ENCODE measurements at regions not wholly inside any gene's neighbourhood (a gene's known extent, or its start where the extent isn't known, plus 50 kb on each side); places are given as distances from the start of the nearest gene placed in this dataset.
"Not testable (repeated sequence)": the region's sequence is repeated elsewhere in the genome, so short reads cannot be mapped to it uniquely, and the experiment has no call there.

- no peak for ATAC-seq
- H3K27me3 Mint-ChIP-seq (ENCODE audit: low read depth): peaks cover 12% of the 10 kb centered on the region
- no peaks in the 10 kb centered on the region for H3K4me1 Mint-ChIP-seq (ENCODE audit: low read depth)
These were observed 206.2 kb upstream of the C16orf82 start for GRCh38 chr16:26860506-26860905.

GRCh38 chr16:26863931-26864330, 202.8 kb upstream of the C16orf82 start:
- ATAC-seq (no peak), DNase-seq (no peak)
- Mint-ChIP-seq H3K4me1 (ENCODE audit: low read depth) (no peaks in the 10 kb centered on the region), H3K27me3 (ENCODE audit: low read depth) (peaks cover 15% of the 10 kb centered on the region), H3K4me3 (no peak overlapping the region), H3K9me3 (peaks cover 26% of the 10 kb centered on the region), H3K36me3 (ENCODE audit: insufficient read depth) (no peaks in the 10 kb centered on the region)

More at GRCh38 chr16:26860506-26860905, 206.2 kb upstream of the C16orf82 start:
- DNase-seq: no peak
- H3K36me3 Mint-ChIP-seq (ENCODE audit: insufficient read depth): no peaks in the 10 kb centered on the region
- H3K9me3 Mint-ChIP-seq: peaks cover 26% of the 10 kb centered on the region
- H3K4me3 Mint-ChIP-seq: no peak overlapping the region

- not testable (repeated sequence) for H3K4me1 Mint-ChIP-seq (ENCODE audit: low read depth); DNase-seq; H3K9me3 Mint-ChIP-seq; H3K4me3 Mint-ChIP-seq; H3K27me3 Mint-ChIP-seq (ENCODE audit: low read depth); ATAC-seq; H3K36me3 Mint-ChIP-seq (ENCODE audit: insufficient read depth)
These were observed 192.4 kb upstream of the C16orf82 start for GRCh38 chr16:26874318-26874717.

DNA sequence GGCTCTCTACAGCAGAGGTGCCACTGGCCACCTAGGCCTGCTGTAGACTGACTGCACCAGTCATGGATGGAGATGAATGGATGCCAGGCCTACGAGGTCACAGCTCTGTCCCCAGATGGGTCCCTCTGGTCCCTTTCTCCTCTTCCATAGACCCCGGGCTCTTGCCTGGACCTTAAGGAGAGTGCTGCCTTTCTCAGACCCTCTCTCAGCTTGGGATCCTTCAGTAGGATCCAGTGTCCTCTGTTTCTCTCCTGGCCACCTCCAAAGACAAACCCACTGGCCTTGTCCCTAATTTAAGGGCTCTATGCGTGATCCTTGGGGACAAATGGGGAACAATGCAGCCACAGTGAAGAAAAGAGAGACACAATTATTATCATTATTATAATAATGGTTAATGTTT, 189.3 kb upstream of the C16orf82 start:
- no peak for ATAC-seq
- H3K36me3 Mint-ChIP-seq (ENCODE audit: insufficient read depth): no peaks in the 10 kb centered on the region
- no peak for DNase-seq
- H3K4me1 Mint-ChIP-seq (ENCODE audit: low read depth): no peaks in the 10 kb centered on the region
- H3K27me3 Mint-ChIP-seq (ENCODE audit: low read depth): peaks cover 12% of the 10 kb centered on the region
- no peak overlapping the region for H3K4me3 Mint-ChIP-seq
- H3K9me3 Mint-ChIP-seq: no peaks in the 10 kb centered on the region

GRCh38 chr16:26885674-26886073, 181.1 kb upstream of the C16orf82 start:
- ATAC-seq: no peak
- peaks cover 22% of the 10 kb centered on the region for H3K27me3 Mint-ChIP-seq (ENCODE audit: low read depth)
- no peak for DNase-seq
- no peak overlapping the region for H3K4me3 Mint-ChIP-seq
- no peaks in the 10 kb centered on the region for H3K36me3 Mint-ChIP-seq (ENCODE audit: insufficient read depth)
- H3K9me3 Mint-ChIP-seq: peaks cover 5% of the 10 kb centered on the region
- H3K4me1 Mint-ChIP-seq (ENCODE audit: low read depth): no peaks in the 10 kb centered on the region

GRCh38 chr16:26889740-26890139, 177.0 kb upstream of the C16orf82 start:
- H3K36me3 Mint-ChIP-seq (ENCODE audit: insufficient read depth): no peaks in the 10 kb centered on the region
- peaks cover 2% of the 10 kb centered on the region for H3K9me3 Mint-ChIP-seq
- peaks cover 13% of the 10 kb centered on the region for H3K27me3 Mint-ChIP-seq (ENCODE audit: low read depth)
- DNase-seq (no peak), ATAC-seq (no peak)
- no peaks in the 10 kb centered on the region for H3K4me1 Mint-ChIP-seq (ENCODE audit: low read depth)
- H3K4me3 Mint-ChIP-seq: no peak overlapping the region

DNA sequence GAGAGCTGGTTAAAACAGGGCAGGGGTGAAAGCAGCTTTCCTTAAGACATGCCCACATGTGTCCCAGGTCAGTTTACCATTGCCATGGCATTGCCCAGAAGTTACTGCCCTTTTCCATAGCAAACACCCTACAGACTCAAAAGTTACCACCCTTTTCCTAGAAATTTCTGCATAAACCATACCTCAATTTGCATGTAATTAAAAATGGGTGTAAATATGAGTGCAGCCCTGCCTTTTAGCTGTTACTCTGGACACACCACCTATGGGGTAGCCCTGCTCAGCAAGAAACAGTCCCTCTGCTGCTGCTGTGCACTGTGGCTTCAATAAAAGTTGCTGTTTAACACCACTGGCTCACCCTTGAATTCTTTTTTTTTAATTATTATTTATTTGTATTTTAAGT, 168.5 kb upstream of the C16orf82 start:
- Mint-ChIP-seq H3K27me3 (ENCODE audit: low read depth) (peaks cover 14% of the 10 kb centered on the region), H3K9me3 (no peaks in the 10 kb centered on the region), H3K4me1 (ENCODE audit: low read depth) (no peaks in the 10 kb centered on the region), H3K4me3 (no peak overlapping the region), H3K36me3 (ENCODE audit: insufficient read depth) (no peaks in the 10 kb centered on the region)
- DNase-seq: no peak
- no peak for ATAC-seq

- ATAC-seq (no peak), DNase-seq (no peak)
- H3K4me1 Mint-ChIP-seq (ENCODE audit: low read depth): no peaks in the 10 kb centered on the region
- no peak overlapping the region for H3K4me3 Mint-ChIP-seq
- H3K27me3 Mint-ChIP-seq (ENCODE audit: low read depth): peaks cover 10% of the 10 kb centered on the region
- no peaks in the 10 kb centered on the region for H3K36me3 Mint-ChIP-seq (ENCODE audit: insufficient read depth)
- no peaks in the 10 kb centered on the region for H3K9me3 Mint-ChIP-seq
These were observed 165.4 kb upstream of the C16orf82 start for GRCh38 chr16:26901196-26901861.

DNA sequence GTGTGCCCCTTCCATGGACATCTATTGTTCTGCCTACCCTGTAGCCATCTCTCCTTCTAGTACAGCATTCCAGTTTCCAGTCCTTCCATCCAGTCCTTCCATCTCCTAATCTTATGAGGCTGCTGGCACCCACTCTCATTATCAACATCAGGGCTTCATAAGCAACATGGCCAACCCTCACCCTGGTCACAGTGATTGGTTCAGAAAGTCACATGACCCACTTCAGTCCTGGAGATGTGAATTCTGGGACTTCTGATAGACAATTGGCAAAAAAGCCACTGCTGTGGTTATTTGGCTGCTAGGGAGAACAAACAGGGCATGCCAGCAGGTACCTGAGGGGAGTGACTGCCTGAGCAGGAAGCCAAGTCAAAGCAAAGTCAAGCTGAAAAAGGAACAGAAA, 164.7 kb upstream of the C16orf82 start:
- no peak for DNase-seq
- no peak for ATAC-seq
- Mint-ChIP-seq H3K9me3 (no peaks in the 10 kb centered on the region), H3K4me1 (ENCODE audit: low read depth) (no peaks in the 10 kb centered on the region), H3K4me3 (no peak overlapping the region), H3K27me3 (ENCODE audit: low read depth) (peaks cover 12% of the 10 kb centered on the region), H3K36me3 (ENCODE audit: insufficient read depth) (no peaks in the 10 kb centered on the region)

- no peak overlapping the region for H3K4me3 Mint-ChIP-seq
- ATAC-seq: no peak
- no peaks in the 10 kb centered on the region for H3K36me3 Mint-ChIP-seq (ENCODE audit: insufficient read depth)
- no peaks in the 10 kb centered on the region for H3K9me3 Mint-ChIP-seq
- H3K27me3 Mint-ChIP-seq (ENCODE audit: low read depth): peaks cover 27% of the 10 kb centered on the region
- no peaks in the 10 kb centered on the region for H3K4me1 Mint-ChIP-seq (ENCODE audit: low read depth)
- no peak for DNase-seq
These were observed 161.4 kb upstream of the C16orf82 start for GRCh38 chr16:26905336-26905735.

DNA sequence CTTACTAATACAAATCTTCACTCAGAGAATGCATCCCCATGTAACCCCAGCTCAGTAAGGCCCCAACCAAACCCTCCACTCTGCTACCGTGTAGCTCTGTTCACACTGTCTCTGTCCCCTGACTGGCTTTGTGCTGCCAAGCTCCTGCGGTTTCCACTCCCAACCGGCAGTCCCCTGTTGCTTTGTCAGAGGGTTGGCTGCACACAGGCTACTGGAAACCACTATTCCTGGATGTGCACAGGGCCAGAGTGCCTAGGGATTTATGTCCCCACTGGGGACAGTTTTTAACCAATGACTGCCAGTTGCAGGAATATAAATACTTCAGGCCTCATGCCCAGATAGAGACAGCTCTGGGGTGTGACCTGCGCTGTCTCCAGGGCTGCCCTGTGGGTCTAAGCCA, 157.1 kb upstream of the C16orf82 start:
- Mint-ChIP-seq H3K27me3 (ENCODE audit: low read depth) (peaks cover 20% of the 10 kb centered on the region), H3K4me3 (no peak overlapping the region), H3K9me3 (no peaks in the 10 kb centered on the region), H3K4me1 (ENCODE audit: low read depth) (no peaks in the 10 kb centered on the region), H3K36me3 (ENCODE audit: insufficient read depth) (no peaks in the 10 kb centered on the region)
- ATAC-seq (no peak), DNase-seq (no peak)

GRCh38 chr16:26911436-26911835, 155.3 kb upstream of the C16orf82 start:
- no peaks in the 10 kb centered on the region for H3K36me3 Mint-ChIP-seq (ENCODE audit: insufficient read depth)
- DNase-seq: no peak
- no peak overlapping the region for H3K4me3 Mint-ChIP-seq
- peaks cover 20% of the 10 kb centered on the region for H3K27me3 Mint-ChIP-seq (ENCODE audit: low read depth)
- H3K9me3 Mint-ChIP-seq: no peaks in the 10 kb centered on the region
- no peaks in the 10 kb centered on the region for H3K4me1 Mint-ChIP-seq (ENCODE audit: low read depth)
- no peak for ATAC-seq

DNA sequence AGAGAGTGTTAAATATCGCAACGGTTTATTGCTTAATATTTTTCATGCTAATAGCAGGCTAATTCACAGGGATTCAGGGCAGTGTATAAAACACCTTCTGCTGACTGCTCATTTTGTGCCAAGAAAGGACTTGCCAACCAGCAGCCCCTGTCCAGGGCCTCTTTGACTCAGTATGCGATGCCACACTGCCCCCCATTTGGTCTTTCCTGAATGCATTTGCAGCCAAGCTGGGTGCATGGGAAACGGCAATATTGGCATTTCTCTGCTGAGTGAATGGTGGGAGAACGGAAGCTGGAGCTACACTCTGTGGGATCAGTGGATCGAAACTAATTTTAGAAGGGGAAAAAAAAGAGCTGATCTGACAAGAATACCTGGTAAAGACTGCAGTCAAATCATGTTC, 152.9 kb upstream of the C16orf82 start:
- no peak for ATAC-seq
- Mint-ChIP-seq H3K27me3 (ENCODE audit: low read depth) (peaks cover 14% of the 10 kb centered on the region), H3K9me3 (no peaks in the 10 kb centered on the region), H3K4me3 (no peak overlapping the region), H3K4me1 (ENCODE audit: low read depth) (no peaks in the 10 kb centered on the region), H3K36me3 (ENCODE audit: insufficient read depth) (no peaks in the 10 kb centered on the region)
- DNase-seq: no peak

- no peaks in the 10 kb centered on the region for H3K4me1 Mint-ChIP-seq (ENCODE audit: low read depth)
- H3K27me3 Mint-ChIP-seq (ENCODE audit: low read depth): peaks cover 4% of the 10 kb centered on the region
- no peak for ATAC-seq
- no peaks in the 10 kb centered on the region for H3K36me3 Mint-ChIP-seq (ENCODE audit: insufficient read depth)
- H3K9me3 Mint-ChIP-seq: no peaks in the 10 kb centered on the region
- DNase-seq: no peak
- no peak overlapping the region for H3K4me3 Mint-ChIP-seq
These were observed 135.7 kb upstream of the C16orf82 start for GRCh38 chr16:26930786-26931581.

DNA sequence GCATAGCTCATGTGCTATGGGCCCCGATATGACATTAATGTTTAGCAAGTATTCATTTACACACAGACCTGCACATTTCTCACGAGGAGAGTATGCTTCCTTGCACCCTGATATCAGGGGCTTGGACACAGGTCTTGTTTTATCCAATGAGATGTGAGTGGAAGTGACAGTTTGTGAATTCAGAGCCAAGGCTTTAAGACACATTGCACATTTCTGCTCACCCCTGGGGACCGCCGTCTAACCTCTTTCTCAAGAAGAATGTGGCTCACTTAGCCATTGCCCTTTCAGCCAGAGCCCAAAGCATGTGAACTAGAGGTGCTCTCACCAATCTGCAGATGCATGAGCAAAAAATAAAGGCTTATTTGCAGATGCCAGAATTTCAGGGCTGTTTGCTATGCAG, 116.1 kb upstream of the C16orf82 start:
- Mint-ChIP-seq H3K4me1 (ENCODE audit: low read depth) (no peaks in the 10 kb centered on the region), H3K27me3 (ENCODE audit: low read depth) (peaks cover 10% of the 10 kb centered on the region), H3K4me3 (no peak overlapping the region), H3K36me3 (ENCODE audit: insufficient read depth) (no peaks in the 10 kb centered on the region), H3K9me3 (no peaks in the 10 kb centered on the region)
- DNase-seq: no peak
- ATAC-seq: no peak
